Endothelial cell of umbilical vein (primary cell): ENCODE measurements at regions not wholly inside any gene's neighbourhood (a gene's known extent, or its start where the extent isn't known, plus 50 kb on each side); places are given as distances from the start of the nearest gene placed in this dataset.

Experiments
- CTCF ChIP-seq, 2 donors: IDR thresholded peaks; 1 replicate in 1 of 2; 2 replicates in 1 of 2; pipeline ENCODE4 v1.5.1; 2011; ENCODE audit warnings: low read length in 2 of 2, mild to moderate bottlenecking in 2 of 2, moderate library complexity in 2 of 2, control low read depth in 1 of 2, inconsistent platforms in 1 of 2, low read depth in 1 of 2; ENCODE audit not compliant: insufficient read depth in 1 of 2; ENCODE audit errors: extremely low read depth in 1 of 2
- EZH2 ChIP-seq: IDR thresholded peaks from 2 replicates; pipeline ENCODE4 v1.6.1; 2012; ENCODE audit warnings: borderline replicate concordance, low read depth, mild to moderate bottlenecking, moderate library complexity, low read length, inconsistent platforms; ENCODE audit not compliant: severe bottlenecking
- FOS ChIP-seq: IDR thresholded peaks from 2 replicates; pipeline ENCODE4 v1.6.1; 2011; ENCODE audit warnings: mild to moderate bottlenecking, low read length, moderate library complexity, borderline replicate concordance; ENCODE audit not compliant: insufficient read depth
- POLR2A ChIP-seq: IDR thresholded peaks from 2 replicates; pipeline ENCODE4 v1.6.1; 2012; ENCODE audit warnings: low read depth, mild to moderate bottlenecking, control low read depth, low read length
- POLR2AphosphoS5 ChIP-seq: IDR thresholded peaks from 2 replicates; pipeline ENCODE4 v1.6.1; 2012; ENCODE audit warnings: low read depth, mild to moderate bottlenecking, control low read depth, low read length, moderate library complexity; ENCODE audit not compliant: insufficient read depth

GRCh38 chr13:84686973-84687372 lies 804.7 kb upstream of the SLITRK1 start:
- TF ChIP-seq POLR2A (no peak), CTCF (IDR thresholded peaks at IDR 0.05; ENCODE audit: extremely low read depth in 1 of 2, insufficient read depth in 1 of 2, low read depth in 1 of 2, low read length in 2 of 2) (no peak), POLR2AphosphoS5 (no peak), FOS (no peak), EZH2 (no peak)
